ENCODE measurements at regions not wholly inside any gene's neighbourhood (a gene's known extent, or its start where the extent isn't known, plus 50 kb on each side); places are given as distances from the start of the nearest gene placed in this dataset.
"Not testable (repeated sequence)": the region's sequence is repeated elsewhere in the genome, so short reads cannot be mapped to it uniquely, and the experiment has no call there.

DNA sequence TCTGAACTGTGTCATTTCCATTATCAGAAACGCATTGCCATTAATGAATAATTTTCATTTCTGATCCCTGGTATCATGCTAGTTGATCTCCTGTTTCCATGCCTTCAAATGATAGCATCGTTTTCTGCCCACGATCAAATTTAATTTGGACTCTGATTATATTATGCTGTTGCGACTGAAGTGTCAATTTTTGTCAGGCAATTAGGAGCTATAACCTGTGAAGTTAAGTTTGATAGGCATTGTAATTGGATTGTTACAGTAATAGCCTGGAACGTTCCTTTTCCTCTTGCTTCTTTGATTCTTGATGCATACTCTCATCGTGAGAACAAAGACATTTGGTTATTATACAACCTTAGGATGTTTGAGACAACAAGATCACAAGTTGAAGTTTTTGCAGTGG is 356.3 kb downstream of the VRK1 start:
- FAIRE-seq, result no peak

DNA sequence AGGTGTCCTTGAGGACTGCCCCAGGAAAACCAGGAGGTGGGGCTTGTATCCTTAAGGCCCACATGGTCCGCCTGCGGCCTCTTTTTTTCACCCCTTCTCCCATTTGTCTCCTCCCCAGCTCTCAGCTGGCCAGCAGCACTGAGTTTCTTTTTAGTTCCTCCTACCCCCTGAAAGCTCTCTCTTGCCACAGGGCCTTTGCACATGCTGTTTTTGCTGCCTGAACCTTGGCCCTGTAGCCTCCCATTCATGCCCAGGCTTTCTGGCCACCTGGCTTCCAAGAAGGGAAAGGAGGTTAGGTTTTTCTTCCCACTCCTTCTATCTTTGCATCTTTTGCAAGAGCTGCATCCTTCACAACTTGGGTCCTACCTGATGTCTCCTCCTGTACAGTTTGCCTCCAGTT is 358.1 kb downstream of the VRK1 start:
- no peak for FAIRE-seq

DNA sequence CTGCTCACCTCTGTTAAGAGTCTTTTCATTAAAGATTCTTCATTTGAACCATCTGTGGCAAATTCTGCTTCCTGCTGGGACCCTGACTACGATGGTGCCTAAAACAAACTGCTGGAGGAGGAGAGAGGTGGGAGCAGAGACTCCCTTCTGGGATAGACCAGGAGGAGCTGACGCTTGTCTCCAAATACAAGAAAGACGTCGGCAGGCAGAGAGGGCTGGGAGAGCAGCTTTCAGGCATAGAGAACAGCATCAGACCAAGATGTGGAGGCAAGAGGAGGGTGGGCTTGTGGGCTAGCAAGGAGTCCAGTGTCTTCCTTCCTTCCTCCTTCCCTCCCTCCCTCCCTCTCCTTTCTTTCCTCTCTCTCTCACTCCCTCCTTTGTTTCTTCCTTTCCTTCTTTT is 358.6 kb downstream of the VRK1 start:
- no peak for FAIRE-seq

DNA sequence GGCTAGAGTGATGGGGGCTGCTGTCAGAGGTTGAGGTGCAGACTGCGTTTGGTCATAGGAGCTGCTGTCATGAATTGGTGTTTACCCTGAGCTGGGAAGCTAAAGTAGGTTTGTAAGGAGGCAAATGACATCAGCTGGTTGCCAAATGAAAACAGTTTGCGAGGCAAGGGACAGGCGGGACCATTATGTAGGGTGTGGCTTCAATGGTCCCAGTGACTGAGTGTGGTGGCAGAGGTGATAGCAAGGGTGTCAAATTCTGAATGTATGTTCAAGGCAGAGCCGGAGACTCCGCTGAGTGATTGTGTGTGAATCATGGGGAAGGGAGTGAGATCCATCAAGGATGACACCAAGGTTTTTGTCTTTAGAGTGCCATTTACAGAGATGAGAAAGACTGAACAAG is 359.5 kb downstream of the VRK1 start:
- FAIRE-seq, result no peak

DNA sequence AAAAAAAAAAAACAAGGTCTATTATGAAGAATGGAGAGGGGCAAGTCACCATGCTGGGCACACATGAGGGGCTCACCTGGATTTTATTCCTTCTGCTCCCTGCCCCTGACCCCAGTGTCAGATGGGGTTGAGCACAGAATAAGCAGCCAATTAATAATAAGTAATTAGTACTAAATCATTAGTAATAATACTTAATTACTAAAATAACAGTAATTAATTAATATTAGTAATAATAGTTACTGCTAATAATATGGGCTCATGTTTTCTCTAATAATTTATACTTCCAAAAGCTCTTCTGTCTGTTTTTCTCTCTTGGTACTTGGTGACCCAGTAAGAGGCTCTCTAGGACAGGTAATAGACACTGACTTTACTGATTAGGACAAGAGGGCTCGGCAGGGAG is 360.9 kb downstream of the VRK1 start:
- FAIRE-seq, result no peak

DNA sequence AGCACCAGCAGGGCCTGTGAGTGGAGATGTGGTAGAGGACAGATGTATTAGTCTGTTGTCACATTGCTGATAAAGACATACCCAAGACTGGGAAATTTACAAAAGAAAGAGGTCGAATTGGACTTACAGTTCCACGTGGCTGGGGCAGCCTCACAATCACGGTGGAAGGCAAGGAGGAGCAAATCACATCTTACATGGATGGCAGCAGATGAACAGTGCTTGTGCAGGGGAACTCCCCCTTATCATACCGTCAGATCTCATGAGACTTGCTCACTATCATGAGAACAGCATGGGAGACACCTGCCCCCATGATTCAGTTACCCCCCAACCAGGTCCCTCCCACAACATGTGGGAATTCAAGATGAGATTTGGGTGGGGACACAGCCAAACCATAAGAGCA is 361.9 kb downstream of the VRK1 start:
- FAIRE-seq, result no peak

DNA sequence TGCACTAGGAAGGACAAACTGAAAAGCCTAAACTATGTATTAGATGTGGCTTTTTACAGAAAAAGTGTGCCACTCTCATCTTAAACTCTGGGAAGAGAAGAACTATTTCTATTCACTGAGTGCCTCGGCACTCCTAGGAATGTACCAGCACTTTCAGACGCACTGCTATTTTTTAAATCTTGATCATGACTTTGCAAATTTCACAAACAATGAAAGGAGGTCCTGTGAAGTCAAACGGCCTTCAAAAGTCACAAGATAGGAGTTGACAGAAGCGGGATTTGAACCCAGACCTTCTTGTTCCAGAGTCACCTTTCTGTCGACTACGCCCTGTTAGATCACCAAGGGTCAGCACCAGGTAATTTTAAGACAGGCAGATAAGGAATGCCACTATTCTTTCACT is 365.4 kb downstream of the VRK1 start:
- no peak for FAIRE-seq

DNA sequence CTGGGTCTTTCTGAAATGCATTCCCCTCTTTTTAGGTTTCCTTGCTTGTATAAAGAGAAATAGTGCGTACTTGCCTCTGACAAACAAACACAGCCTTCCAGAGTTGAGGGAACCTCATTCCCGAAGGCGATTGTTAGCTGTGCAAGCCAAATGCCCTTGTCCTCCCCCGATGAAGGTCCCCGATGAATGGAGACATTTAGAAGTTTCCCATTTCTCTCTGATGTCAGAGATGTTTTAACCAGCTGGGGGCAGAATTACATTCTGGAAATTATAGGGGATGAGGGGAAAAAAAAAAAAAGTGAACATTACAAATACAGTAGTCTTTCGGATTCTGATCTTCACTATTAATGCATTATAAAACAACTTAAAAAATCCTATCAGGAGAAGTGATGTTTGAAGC is 366.8 kb downstream of the VRK1 start:
- FAIRE-seq, result no peak

DNA sequence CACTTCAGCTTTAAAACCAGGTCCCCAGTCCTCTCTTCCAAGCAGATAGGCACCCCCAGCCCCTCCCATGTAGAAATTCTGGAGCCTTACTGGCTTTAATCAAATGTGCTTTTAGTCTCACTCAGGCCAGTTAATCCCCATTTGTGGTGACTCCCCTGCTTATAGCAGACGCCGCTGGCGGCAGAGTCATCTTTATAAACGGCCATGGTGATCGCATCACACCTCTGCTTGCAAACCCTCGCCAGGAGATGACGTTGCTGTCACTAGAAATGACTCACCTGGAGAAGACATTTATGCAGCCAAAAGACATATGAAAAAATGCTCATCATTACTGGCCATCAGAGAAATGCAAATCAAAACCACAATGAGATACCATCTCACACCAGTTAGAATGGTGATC is 369.3 kb downstream of the VRK1 start:
- FAIRE-seq, result no peak

DNA sequence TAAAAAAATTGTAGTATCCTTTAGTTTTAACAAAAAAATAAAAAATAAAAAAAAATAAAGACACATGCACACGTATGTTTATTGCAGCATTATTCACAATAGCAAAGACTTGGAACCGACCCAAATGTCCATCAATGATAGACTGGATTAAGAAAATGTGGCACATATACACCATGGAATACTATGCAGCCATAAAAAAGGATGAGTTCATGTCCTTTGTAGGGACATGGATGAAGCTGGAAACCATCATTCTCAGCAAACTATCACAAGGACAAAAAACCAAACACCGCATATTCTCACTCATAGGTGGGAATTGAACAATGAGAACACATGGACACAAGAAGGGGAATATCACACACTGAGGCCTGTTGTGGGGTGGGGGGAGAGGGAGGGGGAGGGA is 370.4 kb downstream of the VRK1 start:
- FAIRE-seq, result not testable (repeated sequence)

DNA sequence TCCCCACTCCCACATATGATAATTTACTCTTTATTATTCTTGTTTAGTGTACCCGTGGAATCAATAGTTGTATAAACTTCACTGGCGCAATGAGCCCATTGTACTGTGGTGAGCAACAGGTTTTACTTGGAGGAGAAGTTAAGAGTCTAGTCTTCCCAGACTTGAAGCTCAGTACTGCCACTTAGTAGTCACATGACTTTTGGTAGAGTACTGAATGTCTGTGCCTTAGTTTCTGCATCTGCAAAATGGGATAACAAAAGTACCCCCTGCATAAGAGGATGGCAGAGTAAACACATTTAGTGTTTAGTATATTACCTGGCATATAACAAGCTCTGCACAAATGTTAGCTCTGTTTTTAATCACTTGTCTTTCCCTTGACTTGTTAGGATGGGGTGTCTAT is 375.5 kb downstream of the VRK1 start:
- no peak for FAIRE-seq

DNA sequence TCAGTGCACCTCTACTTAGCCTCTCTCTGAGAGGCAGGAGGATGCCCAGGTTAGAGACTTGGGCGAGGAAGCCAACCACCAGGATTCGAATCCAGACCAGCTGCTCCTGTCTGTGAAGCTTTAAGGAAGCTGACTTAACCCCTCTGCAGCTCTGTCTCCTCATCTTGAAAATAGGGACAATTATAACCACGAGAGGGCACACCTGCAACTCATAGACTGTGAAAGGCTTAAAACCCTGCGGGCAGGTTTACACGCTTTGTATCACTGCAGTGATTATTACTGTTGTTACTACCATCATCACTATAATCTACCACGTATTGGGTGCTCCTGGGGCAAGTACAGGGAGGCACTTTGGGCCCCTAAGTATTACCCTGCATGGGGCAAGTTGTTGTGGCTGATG is 379.8 kb downstream of the VRK1 start:
- no peak for FAIRE-seq

DNA sequence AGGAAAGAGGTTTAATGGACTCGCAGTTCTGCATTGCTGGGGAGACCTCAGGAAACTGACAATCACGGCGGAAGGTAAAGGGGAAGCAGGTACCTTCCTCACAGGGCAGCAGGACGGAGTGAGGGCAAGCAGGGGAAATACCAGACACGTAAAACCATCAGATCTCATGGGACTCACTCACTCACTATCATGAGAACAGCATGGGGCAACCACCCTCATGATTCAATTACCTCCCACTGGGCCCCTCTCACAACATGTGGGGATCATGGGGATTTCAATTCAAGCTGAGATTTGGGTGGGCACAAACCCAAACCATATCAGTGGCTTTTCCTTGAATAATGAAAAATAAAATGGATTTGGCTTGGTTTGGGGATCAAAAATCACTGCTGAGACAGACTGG is 380.5 kb downstream of the VRK1 start:
- no peak for FAIRE-seq

DNA sequence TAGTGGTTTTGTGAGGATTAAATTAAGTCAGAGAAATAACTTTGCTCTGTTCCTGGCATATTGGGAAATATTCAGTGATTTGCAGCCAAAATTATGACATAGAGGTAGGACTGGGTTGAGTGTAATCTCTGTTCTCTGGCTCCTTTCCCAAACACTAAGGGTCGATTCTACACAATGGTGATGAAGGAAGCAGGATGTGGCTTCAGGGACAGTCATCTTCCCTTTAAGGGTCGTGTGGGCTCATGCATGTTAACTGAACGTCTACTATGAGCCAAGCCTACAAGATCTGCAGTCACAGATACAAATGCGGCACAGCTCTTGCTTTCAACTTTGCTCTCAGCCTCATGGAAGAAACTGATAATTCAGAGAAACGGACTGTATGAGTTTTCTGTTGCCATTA is 381.6 kb downstream of the VRK1 start:
- no peak for FAIRE-seq

DNA sequence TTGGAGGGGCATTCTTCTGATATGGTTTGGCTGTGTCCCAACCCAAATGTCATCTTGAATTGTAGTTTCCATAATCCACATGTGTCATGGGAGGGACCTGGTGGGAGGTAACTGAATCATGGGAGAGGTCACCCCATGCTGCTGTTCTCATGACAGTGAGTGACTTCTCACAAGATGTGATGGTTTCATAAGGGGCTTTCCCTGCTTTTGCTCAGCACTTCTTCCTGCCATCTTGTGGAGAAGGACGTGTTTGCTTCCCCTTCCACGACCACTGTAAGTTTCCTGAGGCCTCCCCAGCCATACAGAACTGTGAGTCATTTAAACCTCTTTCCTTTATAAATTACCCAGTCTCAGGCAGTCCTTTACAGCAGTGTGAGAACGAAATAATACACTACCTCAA is 382.4 kb downstream of the VRK1 start:
- no peak for FAIRE-seq

DNA sequence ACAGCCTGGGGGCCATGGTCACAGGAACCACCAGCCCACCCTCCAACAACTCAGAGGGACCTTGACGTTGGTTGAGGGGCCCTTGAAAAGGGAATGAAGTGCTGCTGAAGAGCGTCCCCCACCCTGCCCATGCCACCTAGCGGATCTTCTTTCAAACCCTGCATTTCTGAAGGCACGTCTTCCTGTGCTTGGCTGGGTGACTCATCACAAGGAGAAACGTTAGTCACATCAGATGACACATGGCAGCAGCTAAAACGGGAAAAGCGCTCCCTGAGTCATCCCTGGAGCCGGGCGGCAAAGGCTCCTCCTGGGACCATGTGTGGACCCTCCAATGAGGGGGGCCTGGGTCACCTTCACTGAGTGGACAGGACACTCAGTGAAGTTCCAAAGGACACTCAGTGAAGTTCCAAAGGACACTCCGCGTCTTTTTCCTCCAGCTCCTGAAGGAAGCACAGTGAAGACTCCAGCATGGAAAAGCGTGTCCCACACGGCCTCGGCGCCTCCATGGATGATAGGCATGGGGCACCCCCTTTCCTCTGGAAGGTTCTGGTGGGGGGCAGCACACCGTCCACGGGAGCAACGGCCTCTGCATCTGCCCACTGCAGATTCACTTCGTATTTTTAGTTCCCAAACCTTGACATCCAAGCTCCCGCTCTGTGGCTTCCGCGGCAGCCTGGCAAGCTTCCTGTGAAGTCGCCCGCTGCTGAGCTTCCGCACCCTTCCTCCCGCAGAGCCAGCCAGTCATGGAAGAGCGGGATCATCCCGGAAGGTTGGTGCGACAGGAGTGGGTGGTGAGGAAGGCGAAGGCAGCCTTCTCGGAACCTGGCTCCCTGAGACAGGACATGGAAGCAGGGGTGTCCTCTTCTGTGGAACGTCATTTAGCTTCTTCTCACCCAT is 383.4 kb downstream of the VRK1 start:
- no peak for FAIRE-seq

DNA sequence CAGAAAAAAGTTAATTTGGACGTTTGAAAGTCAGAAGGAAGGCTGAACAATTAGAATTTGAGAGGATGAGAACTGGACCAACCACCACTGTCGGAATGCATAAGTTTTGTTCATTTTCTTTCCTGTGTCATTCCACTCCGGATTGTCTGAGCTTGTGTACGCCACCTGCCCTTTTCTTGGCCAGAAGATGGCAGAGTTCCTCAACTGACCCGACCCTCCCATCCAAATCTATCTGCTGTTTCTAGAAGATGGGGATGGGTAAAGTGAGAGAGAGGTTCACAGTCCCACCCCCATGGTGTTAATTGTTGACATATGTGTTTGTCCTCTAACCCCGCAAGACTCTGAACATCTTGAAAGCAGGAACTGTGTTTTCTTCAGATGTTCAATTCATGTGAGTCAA is 388.0 kb downstream of the VRK1 start:
- no peak for FAIRE-seq

DNA sequence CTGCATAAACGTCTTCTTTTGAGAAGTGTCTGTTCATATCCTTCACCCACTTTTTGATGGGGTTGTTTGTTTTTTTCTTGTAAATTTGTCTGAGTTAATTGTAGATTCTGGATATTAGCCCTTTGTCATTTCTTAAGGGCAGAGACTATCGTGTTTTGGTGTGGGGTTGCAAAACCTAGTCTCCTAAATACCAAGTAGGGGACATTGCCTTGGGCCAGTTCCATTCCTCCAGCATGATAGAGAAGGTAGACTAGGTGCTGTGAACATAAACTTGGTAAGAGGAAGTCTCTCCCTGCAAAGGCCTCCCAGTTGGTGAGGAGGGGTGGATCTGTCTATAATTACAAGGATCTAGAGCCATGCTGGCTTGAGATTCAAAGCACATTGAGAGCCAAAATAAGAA is 390.7 kb downstream of the VRK1 start:
- no peak for FAIRE-seq

DNA sequence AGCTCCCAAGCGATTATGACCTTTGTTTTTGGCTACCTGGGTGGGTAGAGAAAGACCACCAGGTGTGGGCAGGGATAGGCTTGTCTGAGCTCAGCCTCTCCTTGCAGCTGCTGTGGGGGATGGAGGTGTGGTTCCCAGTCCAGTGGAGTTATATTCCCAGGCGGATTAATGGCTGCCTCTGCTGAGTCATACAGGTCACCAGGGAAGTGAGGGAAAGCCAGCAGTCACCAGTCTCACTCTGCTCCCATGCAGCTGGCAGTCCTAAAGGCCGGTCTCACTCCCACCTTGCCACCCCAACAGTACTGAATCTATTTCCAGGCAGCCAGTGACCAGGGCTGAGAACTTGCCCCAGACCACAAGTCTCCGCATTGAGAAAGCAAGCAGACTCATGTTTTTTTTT is 399.2 kb downstream of the VRK1 start:
- no peak for FAIRE-seq

DNA sequence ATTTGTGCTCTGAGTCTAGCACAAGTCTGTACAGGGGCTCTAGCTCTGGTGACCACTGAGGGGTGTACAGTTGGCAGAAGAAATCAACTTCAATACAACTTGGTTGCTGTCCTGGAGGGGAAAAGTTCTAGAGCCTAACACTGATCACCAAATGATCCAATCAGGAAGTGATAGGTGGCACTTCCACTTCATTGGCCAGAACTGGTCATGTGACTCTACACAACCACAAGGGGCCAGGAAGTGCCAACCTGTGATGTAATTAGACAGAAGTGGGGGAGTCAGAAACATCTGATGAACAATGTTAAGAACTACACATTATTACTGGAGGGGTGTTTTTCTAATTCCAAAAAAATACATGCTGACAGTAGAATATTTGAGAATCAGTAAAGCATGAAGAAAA is 401.6 kb downstream of the VRK1 start:
- FAIRE-seq, result no peak

DNA sequence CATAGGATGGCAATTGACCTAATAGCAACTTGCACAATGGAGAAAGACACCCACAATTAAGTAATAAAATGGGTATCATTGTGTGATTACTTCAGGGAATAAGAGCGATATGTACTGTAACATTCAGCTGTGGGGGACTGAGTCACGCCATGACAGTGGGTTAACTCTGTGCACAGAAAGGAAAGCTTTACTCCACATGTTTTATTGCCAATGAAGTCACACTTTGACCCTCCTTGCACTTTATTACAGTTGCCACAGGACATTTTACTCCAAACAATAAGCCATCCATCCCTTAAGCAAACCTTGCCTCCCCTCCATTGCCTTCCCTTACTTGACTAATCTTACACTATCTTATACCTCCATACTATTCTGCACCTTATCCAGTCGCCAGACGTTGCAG is 403.1 kb downstream of the VRK1 start:
- no peak for FAIRE-seq

DNA sequence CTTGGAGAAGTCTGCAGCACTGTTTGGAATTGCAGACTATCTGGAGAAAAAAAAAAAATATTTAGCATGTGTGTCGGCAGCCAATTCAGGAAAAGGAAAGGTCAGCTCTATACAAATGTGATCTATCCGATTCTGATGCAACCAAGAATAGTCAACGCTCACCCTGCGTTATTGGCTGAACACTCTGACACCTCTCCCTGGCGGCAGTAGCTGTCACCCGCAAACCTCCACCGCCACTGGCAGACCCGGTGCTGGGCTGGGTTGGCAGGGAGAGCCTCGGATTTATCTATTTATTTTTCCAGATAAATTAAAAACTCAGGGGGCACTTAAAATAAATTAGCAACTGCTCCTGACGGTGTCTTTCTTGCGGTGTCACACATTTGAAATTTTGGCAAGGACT is 409.7 kb downstream of the VRK1 start:
- no peak for FAIRE-seq

DNA sequence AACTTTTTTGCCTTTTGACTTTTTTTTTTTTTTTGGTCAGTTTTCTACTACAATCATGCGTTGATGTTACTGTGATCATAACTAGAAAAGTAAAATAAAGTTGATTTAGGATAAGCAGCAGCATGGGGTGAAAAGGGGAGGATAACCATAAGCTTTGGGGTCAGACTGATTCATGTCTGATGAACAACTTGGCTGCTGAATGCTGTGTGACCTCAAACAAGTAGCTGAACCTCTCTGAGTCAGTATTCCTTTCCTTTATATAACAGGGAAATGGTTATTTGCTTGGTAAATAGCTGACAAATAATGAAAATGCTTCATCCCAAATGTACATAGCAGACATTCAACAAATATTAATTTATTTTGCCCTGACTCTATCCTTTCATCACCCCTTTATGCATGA is 413.0 kb downstream of the VRK1 start:
- FAIRE-seq, result no peak

DNA sequence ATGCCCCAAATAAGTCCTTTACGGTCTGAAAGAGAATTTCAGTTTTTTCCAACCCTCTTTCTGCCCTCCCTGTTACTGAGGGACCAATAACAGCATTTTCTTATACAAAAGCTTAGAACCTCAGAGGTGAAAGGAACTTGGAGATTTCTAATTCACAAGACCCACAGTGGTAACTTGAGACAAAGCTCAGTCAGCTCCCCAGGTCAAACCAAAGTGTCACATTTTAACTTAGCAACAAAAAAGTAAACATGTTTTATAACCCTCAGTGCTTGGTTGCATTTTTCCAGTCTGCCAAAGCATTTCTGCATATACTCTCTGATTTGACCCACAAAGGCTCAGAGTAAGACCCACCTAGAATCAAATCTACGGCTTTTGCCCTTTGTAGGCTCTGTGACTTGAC is 415.2 kb downstream of the VRK1 start:
- no peak for FAIRE-seq

DNA sequence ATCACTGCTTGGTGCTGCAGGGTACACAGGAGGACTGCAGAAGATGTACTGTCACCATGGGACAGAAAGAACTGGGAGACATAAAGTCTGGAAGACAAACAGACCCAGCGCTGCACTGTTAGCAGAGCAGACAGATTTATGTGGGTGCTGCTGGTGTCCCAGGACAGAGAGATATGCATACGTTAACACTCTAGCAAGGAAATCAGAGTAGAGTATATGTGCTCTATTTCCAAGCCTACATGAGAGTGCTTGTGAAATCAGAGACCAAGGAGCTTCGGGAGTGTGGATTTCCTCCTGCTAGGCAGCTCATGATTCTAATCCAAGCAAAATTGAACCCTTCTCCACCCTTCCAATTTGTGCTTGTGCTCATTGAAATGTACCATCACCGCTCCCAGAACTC is 416.5 kb downstream of the VRK1 start:
- no peak for FAIRE-seq

Data from G401.6 (cell line).